Common myeloid progenitor, CD34-positive (primary cell): ENCODE measurements at regions not wholly inside any gene's neighbourhood (a gene's known extent, or its start where the extent isn't known, plus 50 kb on each side); places are given as distances from the start of the nearest gene placed in this dataset.

Source experiments
- CTCF ChIA-PET: fragments of 350-600 bp; sonication (Branson Sonifier 250); formaldehyde crosslinking; loops from one replicate; lab custom pipeline; 2021; ENCODE audit warnings: antibody characterized with exemption; lab: Charles Lee
- POLR2A ChIA-PET: fragments of 350-600 bp; sonication (Branson Sonifier 250); formaldehyde crosslinking; loops from one replicate; lab custom pipeline; 2021; ENCODE audit warnings: antibody characterized with exemption; lab: Charles Lee
- DNase-seq, 3 donors: peaks; one replicate each; pipeline versions ENCODE4 v3.0.0 to v3.0.0-alpha.2; 2013
- H3K27ac ChIP-seq, 2 experiments: 1 replicate in 1 of 2; 2 replicates in 1 of 2; pipeline ENCODE4 v1.7.0; 2013; ENCODE audit warnings: inconsistent platforms in 2 of 2, low read length in 2 of 2, mild to moderate bottlenecking in 2 of 2, low read depth in 1 of 2, moderate library complexity in 1 of 2; ENCODE audit not compliant: severe bottlenecking in 2 of 2, insufficient read depth in 1 of 2, poor library complexity in 1 of 2
- H3K27me3 ChIP-seq, 5 experiments: replicated peaks in 2 of 5; 1 replicate in 3 of 5; 2 replicates in 2 of 5; pipeline versions ENCODE4 v1.6.1 to v1.7.0; 2013; ENCODE audit warnings: low read length in 4 of 5, mild to moderate bottlenecking in 2 of 5, moderate library complexity in 2 of 5, inconsistent platforms in 1 of 5; ENCODE audit not compliant: insufficient read depth in 5 of 5, control insufficient read depth in 4 of 5
- H3K36me3 ChIP-seq, 4 experiments: 1 replicate in 2 of 4; 2 replicates in 2 of 4; pipeline versions ENCODE4 v1.6.1 to v1.7.0; 2013; ENCODE audit warnings: low read length in 3 of 4, control low read depth in 1 of 4, mild to moderate bottlenecking in 1 of 4; ENCODE audit not compliant: control insufficient read depth in 4 of 4, insufficient read depth in 4 of 4
- H3K4me1 ChIP-seq, 4 experiments: 1 replicate in 3 of 4; 2 replicates in 1 of 4; pipeline versions ENCODE4 v1.6.1 to v1.7.1; 2013; ENCODE audit warnings: low read length in 3 of 4, mild to moderate bottlenecking in 3 of 4, control low read depth in 1 of 4, inconsistent platforms in 1 of 4, moderate library complexity in 1 of 4; ENCODE audit not compliant: control insufficient read depth in 4 of 4, insufficient read depth in 4 of 4; ENCODE audit errors: control extremely low read depth in 1 of 4
- H3K4me3 ChIP-seq, 7 experiments: 1 replicate in 4 of 7; 2 replicates in 3 of 7; pipeline versions ENCODE4 v1.5.1 to v1.7.0; 2013; ENCODE audit warnings: mild to moderate bottlenecking in 7 of 7, low read length in 6 of 7, moderate library complexity in 6 of 7, inconsistent platforms in 2 of 7, low read depth in 2 of 7, control low read depth in 1 of 7; ENCODE audit not compliant: insufficient read depth in 4 of 7, control insufficient read depth in 1 of 7; ENCODE audit errors: extremely low read depth in 1 of 7
- H3K9me3 ChIP-seq, 5 experiments: 1 replicate in 4 of 5; 2 replicates in 1 of 5; pipeline versions ENCODE4 v1.6.1 to v1.7.1; 2013; ENCODE audit warnings: low read length in 4 of 5, mild to moderate bottlenecking in 2 of 5, inconsistent platforms in 1 of 5, low read depth in 1 of 5, moderate library complexity in 1 of 5; ENCODE audit not compliant: control insufficient read depth in 4 of 5, insufficient read depth in 2 of 5; ENCODE audit errors: control extremely low read depth in 1 of 5
- WGBS: methylation state at CpG from one replicate; pipeline ENCODE4 v1.1.5; 2013; ENCODE audit not compliant: insufficient coverage; 5-methylcytosine and 5-hydroxymethylcytosine counted together

GRCh38 chr16:26345966-26346365 lies 654.2 kb downstream of the HS3ST4 start:
- 79% methylated on average over 3 of the region's 4 CpGs for WGBS
- DNase-seq = no peak
- H3K36me3 ChIP-seq = no peaks in the 10 kb centered on the region
- no peaks in the 10 kb centered on the region for H3K27me3 ChIP-seq
- H3K4me3 ChIP-seq = no peak overlapping the region
- no peaks in the 10 kb centered on the region for H3K9me3 ChIP-seq
- no peak overlapping the region for H3K27ac ChIP-seq
- H3K4me1 ChIP-seq = no peaks in the 10 kb centered on the region
- CTCF ChIA-PET = no interaction called here
- POLR2A ChIA-PET = no interaction called here

GRCh38 chr16:26348095-26348494 lies 656.3 kb downstream of the HS3ST4 start:
- Histone ChIP-seq H3K9me3 (no peaks in the 10 kb centered on the region), H3K27me3 (no peaks in the 10 kb centered on the region), H3K4me1 (no peaks in the 10 kb centered on the region), H3K27ac (no peak overlapping the region), H3K4me3 (no peak overlapping the region), H3K36me3 (no peaks in the 10 kb centered on the region)
- ChIA-PET CTCF (no interaction called here), POLR2A (no interaction called here)
- 88% methylated on average over 10 of the region's 10 CpGs for WGBS
- DNase-seq = no peak

GRCh38 chr16:26360867-26361266 lies 669.1 kb downstream of the HS3ST4 start:
- ChIA-PET CTCF (no interaction called here), POLR2A (no interaction called here)
- Histone ChIP-seq H3K36me3 (no peaks in the 10 kb centered on the region), H3K27me3 (no peaks in the 10 kb centered on the region), H3K4me3 (no peak overlapping the region), H3K9me3 (peaks cover 0 to 4% (median 0%) of the 10 kb centered on the region in 5 experiments), H3K27ac (no peak overlapping the region), H3K4me1 (no peaks in the 10 kb centered on the region)
- no peak for DNase-seq
- WGBS = 94% methylated on average over 3 of the region's 4 CpGs

- CTCF ChIA-PET = no interaction called here
- 73% methylated on average over 1 of the region's 1 CpG for WGBS
- no peak overlapping the region for H3K27ac ChIP-seq
- H3K9me3 ChIP-seq = no peaks in the 10 kb centered on the region
- no peak for DNase-seq
- H3K4me3 ChIP-seq = no peak overlapping the region
- H3K36me3 ChIP-seq = no peaks in the 10 kb centered on the region
- no peaks in the 10 kb centered on the region for H3K4me1 ChIP-seq
- H3K27me3 ChIP-seq = no peaks in the 10 kb centered on the region
- POLR2A ChIA-PET = no interaction called here
Measured at GRCh38 chr16:26363581-26363980, 671.8 kb downstream of the HS3ST4 start.

GRCh38 chr16:26365161-26365940 lies 673.6 kb downstream of the HS3ST4 start:
- no peak for DNase-seq
- Histone ChIP-seq H3K4me1 (no peaks in the 10 kb centered on the region), H3K36me3 (no peaks in the 10 kb centered on the region), H3K27ac (no peak overlapping the region), H3K27me3 (no peaks in the 10 kb centered on the region), H3K9me3 (no peaks in the 10 kb centered on the region), H3K4me3 (no peak overlapping the region)
- ChIA-PET POLR2A (no interaction called here), CTCF (interaction anchor here (0.6 kb wide), 1 partner anchor 112 kb away, joined by 3 read pairs; no protein-coding TSS in a partner anchor)
- WGBS = 83% methylated on average over 5 of the region's 8 CpGs

- peaks cover 0 to 3% (median 0%) of the 10 kb centered on the region in 5 experiments for H3K9me3 ChIP-seq
- ChIA-PET CTCF (no interaction called here), POLR2A (no interaction called here)
- no CpG with 5 or more reads among the region's 1 CpG for WGBS
- H3K27ac ChIP-seq = no peak overlapping the region
- DNase-seq = no peak
- H3K27me3 ChIP-seq = no peaks in the 10 kb centered on the region
- H3K4me1 ChIP-seq = no peaks in the 10 kb centered on the region
- no peaks in the 10 kb centered on the region for H3K36me3 ChIP-seq
- no peak overlapping the region for H3K4me3 ChIP-seq
Measured at GRCh38 chr16:26371349-26371869, 679.6 kb downstream of the HS3ST4 start.

GRCh38 chr16:26374279-26374925 lies 682.6 kb downstream of the HS3ST4 start:
- H3K27me3 ChIP-seq = no peaks in the 10 kb centered on the region
- no peak overlapping the region for H3K4me3 ChIP-seq
- no peaks in the 10 kb centered on the region for H3K4me1 ChIP-seq
- WGBS = 83% methylated on average over 4 of the region's 4 CpGs
- CTCF ChIA-PET = no interaction called here
- H3K9me3 ChIP-seq = peaks cover 0 to 3% (median 0%) of the 10 kb centered on the region in 5 experiments
- no peak for DNase-seq
- H3K36me3 ChIP-seq = no peaks in the 10 kb centered on the region
- H3K27ac ChIP-seq = no peak overlapping the region
- POLR2A ChIA-PET = no interaction called here
